ENCODE measurements at regions not wholly inside any gene's neighbourhood (a gene's known extent, or its start where the extent isn't known, plus 50 kb on each side); places are given as distances from the start of the nearest gene placed in this dataset.

GRCh38 chr4:138826754-138827153 is 188.8 kb upstream of the NOCT start:
- Histone ChIP-seq H4K20me1 (replicated peaks; ENCODE audit: control insufficient read depth, extremely low read depth, insufficient read depth, low read length) (no peaks in the 10 kb centered on the region), H3K27me3 (ENCODE audit: control insufficient read depth in 2 of 2, insufficient read depth in 2 of 2, low read length in 2 of 2) (peaks cover 6 to 7% of the 10 kb centered on the region in 2 experiments), H3K9me3 (replicated peaks; ENCODE audit: control insufficient read depth, insufficient read depth, low read length) (no peaks in the 10 kb centered on the region), H3K4me3 (replicated peaks in 1 of 3; ENCODE audit: insufficient read depth in 1 of 3, low read depth in 1 of 3, low read length in 3 of 3) (no peak overlapping the region), H3K36me3 (ENCODE audit: control insufficient read depth in 2 of 2, extremely low read depth in 1 of 2, insufficient read depth in 2 of 2, low read length in 2 of 2) (no peaks in the 10 kb centered on the region), H3K4me1 (ENCODE audit: control insufficient read depth, extremely low read depth, insufficient read depth, low read length) (no peaks in the 10 kb centered on the region), H3K79me2 (ENCODE audit: control insufficient read depth, insufficient read depth, low read length) (no peaks in the 10 kb centered on the region), H2AFZ (ENCODE audit: low read depth, low read length) (no peak overlapping the region), H3K9ac (replicated peaks; ENCODE audit: extremely low read depth, insufficient read depth, low read length) (no peak overlapping the region), H3K9me1 (replicated peaks; ENCODE audit: control insufficient read depth, extremely low read depth, insufficient read depth, low read length) (no peaks in the 10 kb centered on the region), H3K27ac (ENCODE audit: insufficient read depth, low read depth, low read length) (no peak overlapping the region), H3K4me2 (ENCODE audit: insufficient read depth, low read length) (no peak overlapping the region)
- CTCF ChIA-PET, result no interaction called here
- no peak for FAIRE-seq
- no peak for TF ChIP-seq EZH2 (IDR thresholded peaks at IDR 0.05; ENCODE audit: borderline replicate concordance, low read depth, low read length, severe bottlenecking)
- no peak for TF ChIP-seq JUN (IDR thresholded peaks at IDR 0.05; ENCODE audit: borderline replicate concordance, insufficient read depth, insufficient read length, low read depth)
- no peak for TF ChIP-seq MYC (IDR thresholded peaks at IDR 0.05; ENCODE audit: low read depth, low read length)
- TF ChIP-seq CTCF (IDR thresholded peaks at IDR 0.05; ENCODE audit: extremely low read depth in 1 of 2, insufficient read depth in 1 of 2, low read depth in 1 of 2, low read length in 2 of 2), result no peak
- no peak for TF ChIP-seq POLR2AphosphoS5 (IDR thresholded peaks at IDR 0.05; ENCODE audit: insufficient read depth, low read depth, low read length)
- no peak for TF ChIP-seq MAX (IDR thresholded peaks at IDR 0.05; ENCODE audit: insufficient read depth, insufficient read length)
- no peak for TF ChIP-seq POLR2A (IDR thresholded peaks at IDR 0.05; ENCODE audit: low read depth, low read length)
- TF ChIP-seq GATA2 (IDR thresholded peaks at IDR 0.05; ENCODE audit: insufficient read depth, insufficient read length, low read depth, low read length), result no peak
- TF ChIP-seq FOS (IDR thresholded peaks at IDR 0.05; ENCODE audit: borderline replicate concordance, insufficient read depth, low read length), result no peak
- BruUV-seq (replicated peaks), result no TSS peak
- dilution Hi-C loops (cut with MboI; ENCODE audit: extremely low pct_ligation_motif_present, low sequenced_read_pairs) (no loop called here), intact Hi-C loops (cut with micrococcal nuclease) (loop anchor here (1.0 kb wide), 1 partner anchor 46 kb away; no protein-coding TSS in a partner anchor)
- DNase-seq (ENCODE audit: low read depth, low spot score), result no peak
- POLR2A ChIA-PET, result no interaction called here
